ENCODE measurements at regions not wholly inside any gene's neighbourhood (a gene's known extent, or its start where the extent isn't known, plus 50 kb on each side); places are given as distances from the start of the nearest gene placed in this dataset.

DNA sequence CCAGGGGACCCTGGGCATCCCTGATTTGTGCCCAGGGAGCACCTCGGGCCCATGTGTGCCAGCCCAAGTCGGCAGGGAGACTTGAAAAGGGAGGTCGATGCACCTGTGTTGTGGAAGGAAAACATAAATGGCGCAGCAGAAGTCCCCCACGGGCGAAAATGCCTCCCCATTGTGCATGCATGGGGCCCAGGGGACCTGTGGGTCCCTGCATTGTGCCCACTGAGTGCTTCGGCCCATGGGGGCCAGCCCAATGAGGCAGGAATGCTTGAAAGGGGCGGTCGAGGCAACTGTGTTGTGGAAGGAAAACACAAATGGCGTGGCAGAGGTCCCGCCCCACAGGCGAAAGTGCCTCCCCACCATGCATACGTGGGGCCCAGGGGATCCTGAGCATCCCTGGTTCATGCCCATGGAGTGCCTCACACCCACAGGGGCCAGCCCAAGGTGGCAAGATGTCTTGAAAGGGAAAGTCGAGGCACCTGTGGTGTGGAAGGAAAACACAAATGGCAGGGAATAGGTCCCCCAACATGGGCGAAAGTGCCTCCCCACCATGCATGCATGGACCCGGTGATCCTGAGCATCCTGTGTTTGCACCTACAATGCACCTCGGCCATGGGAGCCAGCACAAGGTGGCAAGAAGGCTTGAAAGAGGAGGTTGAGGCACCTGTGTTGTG is 368.0 kb downstream of the ALG10 start:
- Histone ChIP-seq H3K4me3 (replicated peaks in 1 of 3; ENCODE audit: insufficient read depth in 1 of 3, low read depth in 2 of 3, low read length in 3 of 3) (no peak overlapping the region), H2AFZ (ENCODE audit: low read length) (no peak overlapping the region), H3K9ac (ENCODE audit: insufficient read depth, low read depth, low read length) (no peak overlapping the region), H3K79me2 (ENCODE audit: insufficient read depth, low read length) (no peaks in the 10 kb centered on the region), H3K4me1 (ENCODE audit: insufficient read depth, low read length) (no peaks in the 10 kb centered on the region), H3K9me3 (ENCODE audit: low read length) (no peaks in the 10 kb centered on the region), H4K20me1 (ENCODE audit: insufficient read depth, low read length) (no peaks in the 10 kb centered on the region), H3K27ac (ENCODE audit: extremely low read length, insufficient read depth, low read length) (no peak overlapping the region), H3K36me3 (replicated peaks in 1 of 2; ENCODE audit: control insufficient read depth in 1 of 2, insufficient read depth in 2 of 2, low read length in 2 of 2) (no peaks in the 10 kb centered on the region), H3K27me3 (ENCODE audit: control insufficient read depth in 1 of 2, insufficient read depth in 2 of 2, low read length in 2 of 2) (peaks cover 3 to 14% of the 10 kb centered on the region in 2 experiments; a peak in 3 of 5 replicates), H3K4me2 (ENCODE audit: low read depth, low read length) (no peak overlapping the region)
- ChIA-PET CTCF (ENCODE audit: low intra/inter-chr PET ratio, low total read pairs) (no interaction called here), POLR2A (no interaction called here)
- in situ Hi-C loops (cut with HindIII; ENCODE audit: extremely low pct_ligation_motif_present, low pct_unique_long_range_greater_than_20kb) (no loop called here), intact Hi-C loops (cut with micrococcal nuclease; ENCODE audit: unreplicated experiment) (no loop called here)
- WGBS (ENCODE audit: low lambda C conversion rate) = 17% methylated on average over 8 of the region's 17 CpGs
- DNase-seq (ENCODE audit: low spot score) (no peak), ATAC-seq (no peak), FAIRE-seq (no peak)
- TF ChIP-seq RARG (CRISPR knock-in tag; IDR thresholded peaks at IDR 0.05; ENCODE audit: low read depth) (no peak), ZNF652 (CRISPR knock-in tag; IDR thresholded peaks at IDR 0.05; ENCODE audit: borderline replicate concordance, low read depth) (no peak), MTA3 (CRISPR knock-in tag; IDR thresholded peaks at IDR 0.05) (no peak), ZNF326 (CRISPR knock-in tag; IDR thresholded peaks at IDR 0.05; ENCODE audit: borderline replicate concordance) (no peak), ZNF672 (CRISPR knock-in tag; IDR thresholded peaks at IDR 0.05) (no peak), MXI1 (IDR thresholded peaks at IDR 0.05; ENCODE audit: borderline replicate concordance, low read depth, low read length) (no peak), REL (CRISPR knock-in tag; conservative IDR thresholded peaks at IDR 0.05) (no peak), JUND (CRISPR knock-in tag; IDR thresholded peaks at IDR 0.05) (no peak), ZNF350 (CRISPR knock-in tag; IDR thresholded peaks at IDR 0.05; ENCODE audit: borderline replicate concordance, low read depth) (no peak)
- TF ChIP-seq, protein P1, sequence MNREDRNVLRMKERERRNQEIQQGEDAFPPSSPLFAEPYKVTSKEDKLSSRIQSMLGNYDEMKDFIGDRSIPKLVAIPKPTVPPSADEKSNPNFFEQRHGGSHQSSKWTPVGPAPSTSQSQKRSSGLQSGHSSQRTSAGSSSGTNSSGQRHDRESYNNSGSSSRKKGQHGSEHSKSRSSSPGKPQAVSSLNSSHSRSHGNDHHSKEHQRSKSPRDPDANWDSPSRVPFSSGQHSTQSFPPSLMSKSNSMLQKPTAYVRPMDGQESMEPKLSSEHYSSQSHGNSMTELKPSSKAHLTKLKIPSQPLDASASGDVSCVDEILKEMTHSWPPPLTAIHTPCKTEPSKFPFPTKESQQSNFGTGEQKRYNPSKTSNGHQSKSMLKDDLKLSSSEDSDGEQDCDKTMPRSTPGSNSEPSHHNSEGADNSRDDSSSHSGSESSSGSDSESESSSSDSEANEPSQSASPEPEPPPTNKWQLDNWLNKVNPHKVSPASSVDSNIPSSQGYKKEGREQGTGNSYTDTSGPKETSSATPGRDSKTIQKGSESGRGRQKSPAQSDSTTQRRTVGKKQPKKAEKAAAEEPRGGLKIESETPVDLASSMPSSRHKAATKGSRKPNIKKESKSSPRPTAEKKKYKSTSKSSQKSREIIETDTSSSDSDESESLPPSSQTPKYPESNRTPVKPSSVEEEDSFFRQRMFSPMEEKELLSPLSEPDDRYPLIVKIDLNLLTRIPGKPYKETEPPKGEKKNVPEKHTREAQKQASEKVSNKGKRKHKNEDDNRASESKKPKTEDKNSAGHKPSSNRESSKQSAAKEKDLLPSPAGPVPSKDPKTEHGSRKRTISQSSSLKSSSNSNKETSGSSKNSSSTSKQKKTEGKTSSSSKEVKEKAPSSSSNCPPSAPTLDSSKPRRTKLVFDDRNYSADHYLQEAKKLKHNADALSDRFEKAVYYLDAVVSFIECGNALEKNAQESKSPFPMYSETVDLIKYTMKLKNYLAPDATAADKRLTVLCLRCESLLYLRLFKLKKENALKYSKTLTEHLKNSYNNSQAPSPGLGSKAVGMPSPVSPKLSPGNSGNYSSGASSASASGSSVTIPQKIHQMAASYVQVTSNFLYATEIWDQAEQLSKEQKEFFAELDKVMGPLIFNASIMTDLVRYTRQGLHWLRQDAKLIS (CRISPR knock-in tag; IDR thresholded peaks at IDR 0.05) = no peak
- BruUV-seq (replicated peaks) = no TSS peak

Measured in HepG2 (cell line).